DOHH2 (cell line): ENCODE measurements at regions not wholly inside any gene's neighbourhood (a gene's known extent, or its start where the extent isn't known, plus 50 kb on each side); places are given as distances from the start of the nearest gene placed in this dataset.

Experiments used
- H3F3A ChIP-seq: fragments of 200-600 bp; sonication (generic), shearing (Covaris generic); 2 replicates; pipeline ENCODE4 v1.6.0; 2016; ENCODE audit warnings: antibody characterized with exemption, mild to moderate bottlenecking; ENCODE audit not compliant: control insufficient read depth, insufficient read depth
- H3K27ac ChIP-seq: fragments of 200-600 bp; sonication (generic); 2 replicates; pipeline ENCODE4 v1.5.1; 2014; ENCODE audit warnings: low read depth, mild to moderate bottlenecking, low read length, moderate library complexity
- H3K27me3 ChIP-seq: fragments of 200-600 bp; sonication (generic); 2 replicates; pipeline ENCODE4 v1.6.1; 2014; ENCODE audit warnings: mild to moderate bottlenecking, low read length, mixed read lengths; ENCODE audit not compliant: control insufficient read depth
- H3K36me3 ChIP-seq: fragments of 200-600 bp; sonication (generic); 2 replicates; pipeline ENCODE4 v1.6.1; 2014; ENCODE audit warnings: mild to moderate bottlenecking, low read length, moderate library complexity, mixed read lengths; ENCODE audit not compliant: control insufficient read depth
- H3K4me1 ChIP-seq: fragments of 200-600 bp; sonication (generic); 2 replicates; pipeline ENCODE4 v1.6.1; 2014; ENCODE audit warnings: mild to moderate bottlenecking, low read length, mixed read lengths; ENCODE audit not compliant: control insufficient read depth
- H3K4me2 ChIP-seq: fragments of 200-600 bp; sonication (generic); 2 replicates; pipeline ENCODE4 v1.6.0; 2014; ENCODE audit warnings: mild to moderate bottlenecking, low read length, moderate library complexity
- H3K4me3 ChIP-seq: fragments of 200-600 bp; sonication (generic); 2 replicates; pipeline ENCODE4 v1.5.1; 2014; ENCODE audit warnings: mild to moderate bottlenecking, low read length, mixed read lengths
- H3K79me2 ChIP-seq: fragments of 200-600 bp; sonication (generic); 2 replicates; pipeline ENCODE4 v1.6.1; 2014; ENCODE audit warnings: mild to moderate bottlenecking, low read length, mixed read lengths; ENCODE audit not compliant: control insufficient read depth
- H3K9me2 ChIP-seq: fragments of 200-600 bp; sonication (generic); replicated peaks from 2 replicates; pipeline ENCODE4 v1.6.1; 2014; ENCODE audit warnings: mild to moderate bottlenecking, low read length, mixed read lengths; ENCODE audit not compliant: control insufficient read depth
- H3K9me3 ChIP-seq: fragments of 200-600 bp; sonication (generic); 2 replicates; pipeline ENCODE4 v1.6.1; 2014; ENCODE audit warnings: antibody characterized with exemption, low read length, mixed read lengths; ENCODE audit not compliant: control insufficient read depth, insufficient read depth
- H4K20me1 ChIP-seq: fragments of 200-600 bp; sonication (generic); 2 replicates; pipeline ENCODE4 v1.6.0; 2014; ENCODE audit warnings: low read depth, mild to moderate bottlenecking, antibody characterized with exemption, low read length, moderate library complexity; ENCODE audit not compliant: control insufficient read depth, insufficient read depth
- CTCF ChIP-seq: fragments of 200-600 bp; sonication (generic); IDR thresholded peaks from one replicate; pipeline ENCODE4 v1.5.1; 2014; ENCODE audit warnings: antibody characterized with exemption, mild to moderate bottlenecking, low read depth, low read length; ENCODE audit not compliant: poor library complexity, severe bottlenecking
- EZH2phosphoT487 ChIP-seq: fragments of 200-600 bp; sonication (generic); IDR thresholded peaks from 2 replicates; pipeline ENCODE4 v1.6.1; 2017; ENCODE audit warnings: borderline replicate concordance, mild to moderate bottlenecking, antibody characterized with exemption, low read length, moderate library complexity, mixed read lengths

GRCh38 chr7:131067220-131067619 is 260.5 kb upstream of the MKLN1 start:
- Histone ChIP-seq H3K4me3 (no peak overlapping the region), H4K20me1 (peaks cover 12% of the 10 kb centered on the region; the same call in 1 of the 2 replicates), H3F3A (peaks cover 20% of the 10 kb centered on the region), H3K79me2 (peaks cover 94% of the 10 kb centered on the region), H3K27me3 (no peaks in the 10 kb centered on the region), H3K27ac (no peak overlapping the region), H3K9me3 (no peaks in the 10 kb centered on the region), H3K36me3 (peaks cover 49% of the 10 kb centered on the region), H3K9me2 (no peaks in the 10 kb centered on the region), H3K4me2 (no peak overlapping the region), H3K4me1 (peaks cover 46% of the 10 kb centered on the region)
- TF ChIP-seq CTCF (no peak), EZH2phosphoT487 (no peak)

- Histone ChIP-seq H3K9me2 (no peaks in the 10 kb centered on the region), H4K20me1 (peaks cover 16% of the 10 kb centered on the region; the same call in 1 of the 2 replicates), H3K27ac (no peak overlapping the region), H3K4me3 (no peak overlapping the region), H3K9me3 (no peaks in the 10 kb centered on the region), H3F3A (peaks cover 23% of the 10 kb centered on the region; the same call in 1 of the 2 replicates), H3K27me3 (no peaks in the 10 kb centered on the region), H3K4me2 (peak overlapping the region; percentile 27), H3K4me1 (peaks cover 60% of the 10 kb centered on the region), H3K36me3 (peaks cover 48% of the 10 kb centered on the region), H3K79me2 (peaks cover 94% of the 10 kb centered on the region)
- TF ChIP-seq CTCF, result peak; percentile 47
- no peak for TF ChIP-seq EZH2phosphoT487
Measured at GRCh38 chr7:131068604-131069021, 259.1 kb upstream of the MKLN1 start.

GRCh38 chr7:131071786-131072504 is 255.7 kb upstream of the MKLN1 start:
- Histone ChIP-seq H3K27ac (no peak overlapping the region), H3K4me2 (peak overlapping the region; percentile 24), H3K27me3 (no peaks in the 10 kb centered on the region), H3K4me1 (peaks cover 79% of the 10 kb centered on the region), H3K9me3 (no peaks in the 10 kb centered on the region), H3F3A (peaks cover 32% of the 10 kb centered on the region), H4K20me1 (peaks cover 20% of the 10 kb centered on the region; the same call in 1 of the 2 replicates), H3K4me3 (peak overlapping the region; percentile 5; the same call in 1 of the 2 replicates), H3K36me3 (peaks cover 62% of the 10 kb centered on the region), H3K9me2 (no peaks in the 10 kb centered on the region), H3K79me2 (peaks cover 96% of the 10 kb centered on the region)
- TF ChIP-seq CTCF (peak; percentile 60), EZH2phosphoT487 (no peak)
